ENCODE measurements at regions not wholly inside any gene's neighbourhood (a gene's known extent, or its start where the extent isn't known, plus 50 kb on each side); places are given as distances from the start of the nearest gene placed in this dataset.

DNA sequence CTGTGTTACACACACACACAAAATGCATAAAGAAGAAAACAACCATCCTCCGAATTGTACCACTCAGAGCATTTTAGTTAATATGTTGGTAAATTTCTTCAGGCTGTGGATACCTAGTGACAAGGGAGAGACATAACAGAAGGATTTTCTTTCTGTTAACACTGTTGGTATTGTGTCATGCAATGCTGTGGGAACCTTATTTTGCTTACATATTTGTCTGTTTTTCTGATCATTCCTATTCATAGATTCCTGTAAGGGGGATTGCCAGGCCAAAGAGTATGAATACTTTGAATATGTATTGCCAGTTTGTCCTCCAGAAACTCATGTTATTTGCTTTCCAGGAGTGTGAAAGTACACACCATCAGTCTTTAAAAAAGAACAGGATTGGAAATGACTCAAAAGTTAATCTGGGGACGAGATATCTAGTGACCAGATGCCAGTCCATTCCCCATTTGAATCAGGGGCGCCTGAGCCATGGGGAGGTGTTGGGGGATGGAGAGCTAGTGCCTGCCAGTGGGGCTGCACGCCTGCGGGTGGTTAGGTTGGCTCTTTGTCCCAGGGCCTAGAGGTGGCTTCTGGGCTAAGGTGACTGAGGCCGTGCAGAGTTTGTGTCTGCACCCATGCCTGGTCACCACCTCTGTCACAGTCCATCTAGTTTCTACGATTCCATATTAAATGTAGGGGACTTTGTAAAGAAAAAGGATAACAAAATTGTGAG lies 142.0 kb downstream of the PTPN20 start:
- TF ChIP-seq JUND (IDR thresholded peaks at IDR 0.05; ENCODE audit: low read depth): no peak
- in situ Hi-C loops (cut with HindIII; ENCODE audit: low pct_unique_long_range_greater_than_20kb, low sequenced_read_pairs): no loop called here
- no peak for DNase-seq (ENCODE audit: low read depth in 1 of 2, low spot score in 1 of 2)

DNA sequence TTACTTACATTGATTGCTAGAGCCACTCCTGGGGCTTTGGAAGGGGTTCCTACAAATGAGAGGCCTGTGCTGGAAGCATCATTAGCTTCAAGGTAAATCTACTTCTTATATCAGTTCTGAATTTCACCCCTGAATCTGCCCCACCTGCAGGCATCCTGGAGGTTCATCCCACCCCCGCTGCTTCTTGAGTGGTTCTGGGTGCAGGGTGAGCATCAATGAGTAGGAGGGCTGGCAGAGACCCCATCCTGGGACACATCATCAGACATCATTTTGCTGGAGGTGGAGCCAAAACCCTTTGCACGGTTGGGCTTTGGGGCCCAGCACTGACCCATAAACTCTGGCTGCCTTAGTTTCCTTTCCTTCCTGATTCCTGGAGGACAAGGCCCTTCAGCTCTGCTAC lies 143.7 kb downstream of the PTPN20 start:
- TF ChIP-seq JUND (IDR thresholded peaks at IDR 0.05; ENCODE audit: low read depth): no peak
- in situ Hi-C loops (cut with HindIII; ENCODE audit: low pct_unique_long_range_greater_than_20kb, low sequenced_read_pairs): no loop called here
- no peak for DNase-seq (ENCODE audit: low read depth in 1 of 2, low spot score in 1 of 2)

DNA sequence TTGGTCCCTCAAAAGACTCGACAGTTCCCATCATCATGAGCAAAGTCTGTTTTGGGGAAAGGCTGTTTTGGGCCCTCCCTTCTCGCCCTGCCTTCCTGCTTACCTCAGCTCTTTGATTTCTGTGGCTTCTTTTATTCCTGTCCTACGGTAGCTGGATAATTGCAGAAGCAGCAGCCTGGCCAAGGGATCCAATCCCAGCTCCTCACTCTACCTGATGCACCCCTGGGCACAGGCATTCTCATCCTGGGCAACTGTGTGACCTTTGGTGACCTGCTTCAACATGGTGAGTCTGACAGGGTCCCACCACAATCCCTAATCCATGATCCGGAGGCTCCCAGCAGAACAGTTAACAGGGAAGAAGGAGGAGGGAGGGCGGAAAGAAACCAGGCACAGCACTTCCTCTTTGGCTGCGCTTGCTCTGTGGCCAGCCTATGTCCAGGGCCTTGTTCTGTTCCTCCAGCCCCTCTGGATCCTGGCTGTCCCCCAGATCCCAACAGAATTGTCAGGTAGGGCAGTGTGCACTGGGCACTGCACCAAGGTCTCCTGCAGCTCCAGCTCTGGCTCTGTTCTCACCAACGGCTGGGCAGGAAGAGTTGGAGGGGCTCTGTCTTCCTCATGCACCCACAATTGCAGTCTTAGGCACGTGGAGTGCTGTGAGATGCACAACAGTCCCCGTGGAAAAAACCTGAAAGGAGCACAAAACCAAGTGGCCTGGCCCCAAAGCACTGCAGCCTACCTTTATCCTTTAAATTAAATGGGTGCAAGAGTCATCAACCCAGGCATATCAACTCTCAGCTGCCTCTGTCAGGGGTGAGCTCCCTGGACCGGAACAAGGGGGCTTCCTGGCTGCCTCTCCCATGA lies 144.4 kb downstream of the PTPN20 start:
- DNase-seq (ENCODE audit: low read depth in 1 of 2, low spot score in 1 of 2): no peak
- in situ Hi-C loops (cut with HindIII; ENCODE audit: low pct_unique_long_range_greater_than_20kb, low sequenced_read_pairs): no loop called here
- no peak for TF ChIP-seq JUND (IDR thresholded peaks at IDR 0.05; ENCODE audit: low read depth)

DNA sequence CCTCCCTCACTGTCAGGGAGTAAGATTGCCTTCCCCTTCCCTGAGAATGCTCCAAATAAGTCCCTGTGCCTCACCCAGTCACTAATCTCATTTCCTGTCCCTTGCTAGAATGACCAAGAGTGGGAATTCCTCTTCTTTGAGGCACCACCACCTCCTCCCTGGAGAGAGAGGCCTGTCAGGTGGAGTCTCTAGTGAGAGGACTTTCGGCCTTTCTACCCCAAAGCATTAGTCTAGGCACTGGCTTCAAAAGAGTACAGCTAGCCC lies 145.0 kb downstream of the PTPN20 start:
- DNase-seq (ENCODE audit: low read depth in 1 of 2, low spot score in 1 of 2): no peak
- TF ChIP-seq JUND (IDR thresholded peaks at IDR 0.05; ENCODE audit: low read depth): no peak
- in situ Hi-C loops (cut with HindIII; ENCODE audit: low pct_unique_long_range_greater_than_20kb, low sequenced_read_pairs): no loop called here

DNA sequence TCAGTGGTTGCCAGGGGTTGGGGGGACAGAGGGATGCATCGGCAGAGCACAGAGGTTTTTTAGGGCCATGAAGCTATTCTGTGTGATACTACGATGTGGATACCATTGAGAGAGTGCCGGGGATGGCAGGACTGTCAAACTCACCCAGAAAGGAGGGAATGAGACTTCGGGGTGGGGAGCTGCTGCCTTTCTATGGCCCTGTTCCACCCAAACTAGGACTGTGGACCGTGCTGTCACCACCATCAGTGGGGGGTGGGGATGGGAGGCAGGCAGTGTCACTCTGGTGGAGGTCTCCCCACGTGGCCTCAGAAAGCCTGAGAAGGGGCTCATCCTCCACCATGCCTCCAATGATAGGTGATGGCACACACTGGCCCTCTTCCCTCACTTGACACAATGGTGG lies 146.2 kb downstream of the PTPN20 start:
- in situ Hi-C loops (cut with HindIII; ENCODE audit: low pct_unique_long_range_greater_than_20kb, low sequenced_read_pairs): no loop called here
- TF ChIP-seq JUND (IDR thresholded peaks at IDR 0.05; ENCODE audit: low read depth): no peak
- no peak for DNase-seq (ENCODE audit: low read depth in 1 of 2, low spot score in 1 of 2)

DNA sequence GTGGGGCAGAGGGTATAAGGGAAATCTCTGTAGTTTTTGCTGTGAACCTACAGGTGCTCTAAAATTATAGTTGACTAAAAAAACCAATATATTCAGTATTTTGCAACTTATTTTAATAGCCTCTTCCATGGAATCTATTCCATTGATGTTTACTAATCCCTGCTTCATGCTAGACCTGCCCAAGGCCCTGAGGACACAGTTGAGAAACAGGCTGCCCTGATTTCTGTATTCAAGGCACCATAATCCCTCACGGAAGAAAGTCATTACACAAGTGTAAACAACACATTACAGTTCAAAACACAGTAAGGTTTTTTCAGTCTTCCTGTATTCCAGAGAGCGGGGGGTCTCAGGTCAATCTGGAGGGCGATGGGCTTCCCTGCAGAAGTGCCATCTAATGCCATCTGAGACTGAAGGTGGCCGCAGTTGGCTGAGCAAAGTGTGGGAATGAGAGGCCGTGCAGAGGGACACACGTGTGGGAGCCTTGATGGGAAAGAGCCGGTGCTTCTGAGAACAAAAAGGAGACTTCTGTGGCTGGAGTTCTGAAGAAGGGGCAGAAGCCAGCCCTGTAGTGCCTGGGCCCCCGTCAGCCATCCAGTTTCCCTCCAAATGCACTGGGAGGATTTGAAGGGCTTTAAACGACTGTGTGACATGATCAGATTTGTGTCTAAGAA lies 146.9 kb downstream of the PTPN20 start:
- no peak for DNase-seq (ENCODE audit: low read depth in 1 of 2, low spot score in 1 of 2)
- no peak for TF ChIP-seq JUND (IDR thresholded peaks at IDR 0.05; ENCODE audit: low read depth)
- in situ Hi-C loops (cut with HindIII; ENCODE audit: low pct_unique_long_range_greater_than_20kb, low sequenced_read_pairs): no loop called here

DNA sequence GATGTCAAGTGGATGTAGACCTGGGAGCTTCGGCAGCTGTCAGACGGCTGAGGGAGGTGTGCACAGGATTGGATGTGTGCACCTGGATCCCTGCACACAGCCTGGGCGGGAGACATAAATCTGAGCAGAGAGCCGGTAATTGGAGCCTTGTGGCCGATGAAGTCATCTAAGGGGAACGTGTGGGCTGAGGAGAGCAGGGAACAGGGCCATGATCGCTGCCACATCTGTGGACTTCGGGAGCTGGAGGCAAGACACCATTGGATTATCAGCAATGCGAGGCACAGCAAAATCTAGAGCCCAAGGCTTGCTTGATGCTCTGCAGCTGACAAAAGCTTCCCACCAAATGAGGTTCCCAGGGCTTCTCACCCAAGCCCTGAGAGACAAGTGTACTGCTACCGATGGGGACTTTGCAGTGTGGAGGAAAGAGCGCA lies 147.7 kb downstream of the PTPN20 start:
- TF ChIP-seq JUND (IDR thresholded peaks at IDR 0.05; ENCODE audit: low read depth): no peak
- DNase-seq (ENCODE audit: low read depth in 1 of 2, low spot score in 1 of 2): no peak
- in situ Hi-C loops (cut with HindIII; ENCODE audit: low pct_unique_long_range_greater_than_20kb, low sequenced_read_pairs): no loop called here

DNA sequence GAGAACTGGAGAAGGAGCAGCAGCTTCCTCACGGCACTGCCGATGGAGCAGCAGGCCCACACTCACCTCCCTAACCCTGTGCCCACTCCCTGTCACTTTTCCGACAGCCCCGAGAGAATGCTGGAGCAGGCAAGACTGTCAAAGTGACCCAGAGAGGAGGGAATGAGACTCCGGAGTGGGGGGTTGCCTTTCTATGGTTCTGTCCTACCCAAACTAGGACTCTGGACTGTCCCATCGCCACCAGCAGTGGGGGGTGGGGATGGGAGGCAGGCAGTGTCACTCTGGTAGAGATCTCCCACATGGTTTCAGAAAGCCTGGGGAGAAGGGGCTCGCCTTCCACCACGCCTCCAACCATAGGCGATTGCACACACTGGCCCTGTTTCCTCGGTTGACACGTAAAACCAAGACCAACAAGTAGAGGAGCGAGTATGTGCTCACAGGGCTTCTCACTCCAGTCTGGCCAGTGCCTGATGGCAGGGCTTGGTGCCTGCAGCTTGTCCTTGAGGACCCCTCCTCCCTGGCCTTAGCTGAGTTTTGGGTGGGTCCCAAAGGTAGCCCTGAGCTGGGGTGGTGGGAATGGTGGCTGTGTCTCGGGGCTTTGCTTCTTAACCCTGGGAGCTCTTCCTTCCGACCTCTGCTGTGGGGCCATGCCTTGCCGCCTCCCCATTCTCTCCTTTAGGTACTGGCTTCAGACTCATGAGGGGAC lies 148.5 kb downstream of the PTPN20 start:
- DNase-seq (ENCODE audit: low read depth in 1 of 2, low spot score in 1 of 2): no peak
- in situ Hi-C loops (cut with HindIII; ENCODE audit: low pct_unique_long_range_greater_than_20kb, low sequenced_read_pairs): no loop called here
- TF ChIP-seq JUND (IDR thresholded peaks at IDR 0.05; ENCODE audit: low read depth): no peak

DNA sequence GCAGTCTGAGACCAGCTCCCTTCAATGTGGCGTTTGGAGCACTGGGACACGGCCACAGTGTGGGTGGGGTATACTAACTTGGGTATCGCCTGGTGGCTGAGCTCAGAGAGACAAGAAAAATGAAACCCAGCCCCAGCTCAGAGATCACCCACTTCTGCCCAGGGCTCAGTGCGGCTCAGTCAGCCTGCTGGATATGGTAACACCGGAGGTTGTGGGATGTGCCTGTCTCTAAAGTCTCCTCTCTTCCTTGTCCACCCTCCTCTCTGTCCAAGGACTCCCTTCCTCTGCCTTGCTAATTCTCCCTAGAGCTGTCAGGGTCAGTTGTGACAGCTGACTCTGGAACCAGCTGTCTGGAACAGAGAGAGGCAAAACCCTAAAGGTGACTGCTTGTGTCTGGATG lies 149.1 kb downstream of the PTPN20 start:
- in situ Hi-C loops (cut with HindIII; ENCODE audit: low pct_unique_long_range_greater_than_20kb, low sequenced_read_pairs): no loop called here
- no peak for DNase-seq (ENCODE audit: low read depth in 1 of 2, low spot score in 1 of 2)
- TF ChIP-seq JUND (IDR thresholded peaks at IDR 0.05; ENCODE audit: low read depth): no peak

DNA sequence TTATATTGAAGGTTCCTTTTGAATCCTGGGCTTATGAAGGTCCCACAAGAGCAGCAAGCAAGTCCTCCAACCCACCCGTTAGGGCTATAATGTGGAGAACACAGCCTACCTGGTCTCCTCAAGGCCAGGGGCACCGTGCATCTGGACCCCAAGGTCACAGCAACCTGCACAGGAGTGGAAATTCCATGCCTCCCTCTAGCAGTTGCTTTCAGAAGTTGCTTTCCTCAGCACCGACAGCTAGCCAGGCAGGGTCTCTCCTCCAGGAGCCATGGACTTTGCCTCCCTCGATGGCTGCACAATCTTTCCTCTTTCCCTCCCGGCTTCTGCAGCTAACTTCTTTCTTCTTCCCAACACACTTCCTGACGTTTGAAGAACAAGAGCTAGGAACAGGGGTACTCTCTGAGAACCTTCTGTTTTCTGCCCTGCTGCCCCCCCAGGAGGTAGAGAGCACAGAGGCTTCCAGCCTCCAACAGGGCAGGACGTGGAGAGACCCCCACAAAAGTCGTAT lies 149.8 kb downstream of the PTPN20 start:
- in situ Hi-C loops (cut with HindIII; ENCODE audit: low pct_unique_long_range_greater_than_20kb, low sequenced_read_pairs): no loop called here
- no peak for DNase-seq (ENCODE audit: low read depth in 1 of 2, low spot score in 1 of 2)
- TF ChIP-seq JUND (IDR thresholded peaks at IDR 0.05; ENCODE audit: low read depth): no peak

DNA sequence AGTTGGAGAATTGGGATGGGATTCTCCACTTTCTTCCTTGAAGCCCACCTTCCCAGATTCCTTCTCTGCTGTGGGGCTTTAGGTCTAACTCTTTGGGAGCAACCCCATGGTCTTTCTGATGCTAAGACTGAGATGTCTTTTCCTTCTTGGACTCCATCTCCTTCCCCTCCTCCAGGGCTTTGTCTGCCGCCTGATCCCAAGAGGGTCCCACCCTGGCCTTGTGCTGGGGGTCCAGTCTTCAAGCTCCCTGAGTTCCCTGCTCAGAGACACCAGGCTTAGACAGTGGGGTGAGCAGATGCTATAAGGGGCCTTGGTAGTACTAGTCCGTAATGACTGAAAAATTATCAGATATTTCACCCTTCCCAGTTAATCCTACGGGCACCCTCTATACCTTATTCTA lies 150.5 kb downstream of the PTPN20 start:
- in situ Hi-C loops (cut with HindIII; ENCODE audit: low pct_unique_long_range_greater_than_20kb, low sequenced_read_pairs): no loop called here
- no peak for TF ChIP-seq JUND (IDR thresholded peaks at IDR 0.05; ENCODE audit: low read depth)
- no peak for DNase-seq (ENCODE audit: low read depth in 1 of 2, low spot score in 1 of 2)

DNA sequence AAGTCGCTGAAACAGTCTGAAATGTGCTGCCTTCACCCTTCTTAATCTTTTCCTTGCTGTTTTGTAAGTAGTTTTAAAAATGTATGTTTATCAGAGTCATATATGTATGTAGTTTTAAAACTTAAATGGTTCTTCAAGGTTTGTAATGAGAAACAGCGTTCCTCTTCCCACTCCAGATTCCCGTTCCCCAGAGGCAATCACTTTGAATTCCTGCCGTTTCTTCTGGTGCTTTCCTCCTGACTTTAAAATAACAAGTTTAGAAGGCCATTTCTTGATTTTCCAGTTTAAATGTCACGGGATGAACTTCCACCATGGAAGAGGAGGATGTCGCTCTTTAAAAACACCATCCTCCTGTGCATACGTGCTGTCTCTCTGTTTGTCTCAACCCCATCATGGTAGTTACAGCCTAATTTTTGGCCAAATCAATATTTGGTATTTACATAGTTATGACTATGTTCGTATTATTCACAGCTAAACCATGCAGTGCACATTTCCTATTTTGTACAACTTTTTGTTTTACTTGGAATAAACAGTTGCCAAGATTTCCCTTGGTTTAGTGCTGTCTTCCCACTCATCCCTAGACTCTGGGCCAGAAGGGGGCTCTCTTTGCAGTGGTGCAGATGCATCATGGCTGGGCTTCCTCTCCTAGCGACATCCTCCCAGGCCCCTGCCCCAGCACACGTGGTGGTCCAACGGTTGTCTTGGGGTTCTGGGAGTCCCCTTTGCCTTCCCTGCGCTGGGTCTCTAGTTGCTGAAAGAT lies 151.4 kb downstream of the PTPN20 start:
- TF ChIP-seq JUND (IDR thresholded peaks at IDR 0.05; ENCODE audit: low read depth): no peak
- DNase-seq (ENCODE audit: low read depth in 1 of 2, low spot score in 1 of 2): no peak
- in situ Hi-C loops (cut with HindIII; ENCODE audit: low pct_unique_long_range_greater_than_20kb, low sequenced_read_pairs): no loop called here

All from T47D (cell line).